Activated CD8-positive, alpha-beta memory T cell treated with anti-CD3 and anti-CD28 coated beads for 36 hours (primary cell): ENCODE measurements at regions not wholly inside any gene's neighbourhood (a gene's known extent, or its start where the extent isn't known, plus 50 kb on each side); places are given as distances from the start of the nearest gene placed in this dataset.
"Not testable (repeated sequence)": the region's sequence is repeated elsewhere in the genome, so short reads cannot be mapped to it uniquely, and the experiment has no call there.

Source experiments
- CTCF ChIA-PET: fragments of 350-600 bp; sonication (Branson Sonifier 250); formaldehyde crosslinking; loops from one replicate; lab custom pipeline; 2021; ENCODE audit warnings: antibody characterized with exemption; lab: Charles Lee
- POLR2A ChIA-PET: fragments of 350-600 bp; sonication (Branson Sonifier 250); formaldehyde crosslinking; loops from one replicate; lab custom pipeline; 2021; ENCODE audit warnings: antibody characterized with exemption; lab: Charles Lee

GRCh38 chr11:96854425-96854824 lies 464.6 kb downstream of the JRKL start:
- POLR2A ChIA-PET = no interaction called here
- CTCF ChIA-PET = no interaction called here

DNA sequence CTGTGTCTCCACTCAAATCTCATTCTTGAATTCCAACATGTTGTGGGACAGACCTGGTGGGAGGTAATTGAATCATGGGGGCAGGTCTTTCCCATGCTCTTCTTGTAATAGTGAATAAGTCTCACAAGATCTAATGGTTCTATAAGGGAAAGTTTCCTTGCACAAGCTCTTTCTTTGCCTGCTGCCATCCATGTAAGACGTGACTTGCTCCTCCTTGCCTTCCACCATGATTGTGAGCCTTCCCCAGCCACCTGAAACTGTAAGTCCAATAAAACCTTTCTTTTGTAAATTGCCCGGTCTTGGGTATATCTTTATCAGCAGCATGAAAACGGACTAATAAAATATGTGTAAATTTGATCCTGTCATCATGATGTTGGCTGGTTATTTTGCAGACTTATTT lies 471.9 kb downstream of the JRKL start:
- CTCF ChIA-PET = not testable (repeated sequence)

DNA sequence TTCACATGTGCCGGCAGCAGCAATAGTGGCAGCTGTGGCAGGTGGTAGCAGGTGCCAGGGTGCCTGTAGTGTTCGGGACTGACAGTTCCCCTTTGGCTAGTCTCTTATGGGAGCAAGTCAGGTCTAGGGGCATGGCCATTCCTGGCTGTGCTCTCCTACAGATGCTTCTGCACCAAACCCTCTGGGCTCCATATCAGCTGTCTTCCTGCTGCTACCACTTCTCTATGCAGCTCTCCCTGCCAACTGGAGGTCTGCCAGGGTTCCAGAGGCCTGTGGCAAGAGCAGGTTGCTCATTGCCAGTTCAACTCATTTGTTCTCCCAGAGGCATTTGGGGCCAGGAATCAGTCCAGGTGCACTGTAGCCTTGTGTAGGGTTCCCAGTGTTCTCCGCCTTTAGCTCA lies 473.7 kb downstream of the JRKL start:
- CTCF ChIA-PET = no interaction called here
- POLR2A ChIA-PET = no interaction called here

More for the DNA sequence above, 471.9 kb downstream of the JRKL start:
- POLR2A ChIA-PET = not testable (repeated sequence)

- POLR2A ChIA-PET = no interaction called here
Observed at GRCh38 chr11:96865020-96865419, 475.2 kb downstream of the JRKL start.

DNA sequence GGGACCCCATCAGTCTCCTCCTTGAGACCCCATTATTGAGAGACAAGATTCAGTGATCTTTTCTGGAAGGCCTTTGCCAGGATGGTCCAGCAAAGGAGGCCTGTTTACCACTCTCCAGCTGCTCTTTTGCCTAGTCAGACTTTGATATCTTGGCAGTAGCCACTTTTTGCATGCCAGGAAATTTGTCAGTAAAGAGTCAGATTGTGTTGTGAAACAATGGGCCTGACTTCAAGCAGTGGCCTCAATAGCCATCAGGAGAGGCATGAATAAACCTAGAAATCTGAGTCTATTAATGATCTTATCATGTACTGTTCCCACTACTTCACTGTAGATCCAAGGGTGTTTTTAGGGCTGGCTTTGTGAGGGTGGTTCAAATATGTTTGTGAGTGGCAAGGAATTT lies 479.4 kb downstream of the JRKL start:
- POLR2A ChIA-PET = no interaction called here

More at GRCh38 chr11:96865020-96865419, 475.2 kb downstream of the JRKL start:
- CTCF ChIA-PET = no interaction called here

GRCh38 chr11:96875712-96876111 lies 485.9 kb downstream of the JRKL start:
- ChIA-PET POLR2A (no interaction called here), CTCF (no interaction called here)

More for the DNA sequence above, 479.4 kb downstream of the JRKL start:
- CTCF ChIA-PET = no interaction called here

GRCh38 chr11:96878299-96879051 lies 488.7 kb downstream of the JRKL start:
- CTCF ChIA-PET = no interaction called here
- POLR2A ChIA-PET = interaction anchor here (0.5 kb wide), 1 partner anchor 48 kb away, joined by 7 read pairs; no protein-coding TSS in a partner anchor

GRCh38 chr11:96882622-96883021 lies 492.8 kb downstream of the JRKL start:
- POLR2A ChIA-PET, CTCF ChIA-PET: not testable (repeated sequence)

DNA sequence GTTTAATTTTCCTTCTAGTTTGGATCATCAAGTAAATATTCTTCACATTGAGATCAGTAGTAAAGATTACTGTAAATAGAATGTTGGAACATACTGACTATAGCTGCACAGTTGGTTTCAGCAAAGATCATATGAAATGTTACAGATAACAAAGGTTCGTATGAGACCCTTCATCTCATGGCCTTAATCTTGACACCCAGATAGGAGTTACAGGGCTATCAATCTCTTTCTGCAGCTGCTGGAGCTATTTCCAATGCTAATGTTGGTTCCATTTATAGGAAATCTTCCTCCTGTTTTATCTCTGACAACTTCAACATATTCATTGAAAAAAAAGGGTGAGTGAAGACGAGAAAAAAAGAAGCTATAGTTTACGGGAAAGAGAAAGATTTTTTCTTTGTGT lies 495.6 kb downstream of the JRKL start:
- POLR2A ChIA-PET = no interaction called here
- CTCF ChIA-PET = no interaction called here

DNA sequence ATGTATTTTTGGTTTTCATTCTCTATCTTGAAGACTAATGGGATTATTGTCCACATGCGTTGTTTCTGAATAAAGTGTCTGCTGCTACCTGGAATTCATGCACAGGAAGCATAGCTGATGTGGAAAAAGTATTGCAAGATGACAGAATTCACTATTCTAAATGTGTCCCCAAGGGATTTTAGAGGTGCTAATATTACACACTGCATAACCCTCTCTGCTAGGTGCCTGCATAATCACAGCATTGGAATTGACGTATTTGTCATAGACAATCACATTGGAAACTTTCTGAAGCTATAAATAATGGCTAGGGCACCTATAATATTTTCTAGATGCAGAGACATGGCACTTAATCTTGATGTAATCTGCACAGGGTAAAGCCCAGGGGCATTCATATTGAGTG lies 496.1 kb downstream of the JRKL start:
- CTCF ChIA-PET = no interaction called here
- POLR2A ChIA-PET = no interaction called here

DNA sequence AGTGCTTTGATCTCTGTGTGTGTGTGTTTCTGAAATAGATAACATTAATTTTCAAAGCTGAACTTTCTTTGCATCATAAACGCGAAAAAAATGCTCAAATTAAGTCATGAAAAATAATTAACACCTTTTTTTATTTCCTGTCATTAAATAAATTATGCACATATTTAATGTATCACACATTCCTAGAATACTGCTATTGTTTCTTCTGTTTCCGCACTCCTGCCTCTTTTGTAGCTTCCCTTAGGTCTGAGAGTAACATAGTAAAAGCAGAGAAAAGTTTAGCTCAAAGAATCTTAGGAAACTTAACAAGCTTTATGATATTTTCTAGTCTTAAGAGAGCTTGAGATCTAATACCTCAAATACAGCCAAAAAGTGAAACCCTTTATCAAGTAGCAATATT lies 504.2 kb downstream of the JRKL start:
- ChIA-PET CTCF (no interaction called here), POLR2A (no interaction called here)

- POLR2A ChIA-PET = no interaction called here
- CTCF ChIA-PET = no interaction called here
Observed at GRCh38 chr11:96894587-96894986, 504.8 kb downstream of the JRKL start.

GRCh38 chr11:96899971-96900370 lies 510.2 kb downstream of the JRKL start:
- CTCF ChIA-PET = no interaction called here
- POLR2A ChIA-PET = no interaction called here

- CTCF ChIA-PET = no interaction called here
- POLR2A ChIA-PET = no interaction called here
Observed at GRCh38 chr11:96905143-96905542, 515.3 kb downstream of the JRKL start.

GRCh38 chr11:96905663-96906062 lies 515.9 kb downstream of the JRKL start:
- ChIA-PET POLR2A (no interaction called here), CTCF (no interaction called here)

- ChIA-PET POLR2A (no interaction called here), CTCF (no interaction called here)
Observed at GRCh38 chr11:96906476-96906875, 516.7 kb downstream of the JRKL start.

- CTCF ChIA-PET = no interaction called here
- POLR2A ChIA-PET = no interaction called here
Observed at GRCh38 chr11:96925862-96926261, 536.0 kb downstream of the JRKL start.

DNA sequence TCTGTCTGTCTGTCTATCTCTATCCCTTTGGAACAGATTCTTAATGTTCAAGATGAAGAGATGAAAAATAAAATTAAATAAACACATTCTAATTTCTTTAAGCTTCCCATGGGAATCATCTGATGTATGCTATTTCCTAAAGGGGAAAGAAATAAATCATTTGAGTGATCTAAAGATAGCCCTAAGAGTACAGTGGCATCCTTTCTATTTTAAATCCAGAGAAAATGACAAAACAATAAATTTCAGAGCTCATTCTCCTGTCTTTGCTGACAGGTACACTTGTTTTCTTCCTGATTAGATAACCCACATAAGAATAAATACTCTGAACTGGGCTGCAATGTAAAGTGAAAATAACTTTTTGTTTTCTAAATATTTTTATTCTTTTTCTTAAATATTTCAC lies 550.4 kb downstream of the JRKL start:
- POLR2A ChIA-PET = no interaction called here

DNA sequence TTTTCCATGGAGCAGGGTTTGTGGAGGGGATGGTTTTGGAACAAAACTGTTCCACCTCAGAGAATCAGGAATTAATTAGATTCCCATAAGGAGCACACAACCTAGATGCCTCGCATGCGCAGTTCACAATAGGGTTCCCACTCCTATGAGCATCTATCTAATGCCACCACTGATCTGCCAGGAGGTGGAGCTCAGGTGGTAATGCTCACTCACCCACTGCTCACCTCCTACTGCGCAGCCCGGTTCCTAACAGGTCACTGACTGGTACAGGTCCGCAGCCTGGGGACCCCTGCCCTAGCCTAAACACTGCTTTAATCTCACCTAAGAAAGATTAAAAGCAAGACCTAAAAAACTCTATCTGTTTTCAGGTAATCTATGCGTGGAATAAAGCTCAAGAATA lies 553.0 kb downstream of the JRKL start:
- ChIA-PET CTCF (no interaction called here), POLR2A (no interaction called here)

More for the DNA sequence above, 550.4 kb downstream of the JRKL start:
- CTCF ChIA-PET = interaction anchor here (0.6 kb wide), 1 partner anchor 1919 kb away, joined by 3 read pairs; no protein-coding TSS in a partner anchor

DNA sequence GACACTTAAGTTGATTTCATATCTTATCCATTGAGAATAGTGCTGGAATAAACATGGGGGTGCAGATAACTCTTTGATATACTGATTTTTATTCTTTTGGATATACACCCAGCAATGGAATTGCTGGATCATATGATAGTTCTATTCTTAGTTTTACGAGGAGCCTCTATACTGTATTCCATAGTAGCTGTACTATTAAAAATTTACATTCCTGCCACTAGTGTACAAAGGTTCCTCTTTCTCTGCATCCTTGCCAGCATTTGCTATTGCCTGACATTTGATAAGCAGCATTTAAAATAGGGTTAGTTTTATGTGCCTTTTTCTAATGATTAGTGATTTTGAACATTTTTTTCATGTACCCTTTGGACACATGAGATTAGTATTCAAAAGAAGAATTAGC lies 554.2 kb downstream of the JRKL start:
- ChIA-PET POLR2A (no interaction called here), CTCF (no interaction called here)

GRCh38 chr11:96948066-96948465 lies 558.3 kb downstream of the JRKL start:
- ChIA-PET CTCF (no interaction called here), POLR2A (no interaction called here)

DNA sequence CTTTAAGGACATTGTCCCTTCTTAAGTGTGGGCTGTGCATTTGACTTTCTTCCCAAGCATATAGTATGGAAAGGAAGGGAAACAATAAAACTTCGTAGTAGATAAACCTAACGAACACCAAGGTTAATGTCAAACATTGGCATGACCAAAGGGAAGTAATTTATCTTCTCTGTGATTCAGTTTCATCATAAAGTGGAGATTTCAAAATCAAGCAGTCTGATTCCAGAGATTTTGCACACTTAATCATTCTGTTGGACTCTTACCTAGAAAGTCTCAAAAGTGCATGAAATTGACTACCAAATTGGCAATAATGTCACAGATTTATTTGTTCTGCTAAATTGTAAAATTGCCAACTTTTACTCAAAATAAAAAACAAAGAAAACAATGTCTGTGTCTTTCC lies 559.7 kb downstream of the JRKL start:
- POLR2A ChIA-PET = no interaction called here
- CTCF ChIA-PET = no interaction called here
